ENCODE measurements at regions not wholly inside any gene's neighbourhood (a gene's known extent, or its start where the extent isn't known, plus 50 kb on each side); places are given as distances from the start of the nearest gene placed in this dataset.

DNA sequence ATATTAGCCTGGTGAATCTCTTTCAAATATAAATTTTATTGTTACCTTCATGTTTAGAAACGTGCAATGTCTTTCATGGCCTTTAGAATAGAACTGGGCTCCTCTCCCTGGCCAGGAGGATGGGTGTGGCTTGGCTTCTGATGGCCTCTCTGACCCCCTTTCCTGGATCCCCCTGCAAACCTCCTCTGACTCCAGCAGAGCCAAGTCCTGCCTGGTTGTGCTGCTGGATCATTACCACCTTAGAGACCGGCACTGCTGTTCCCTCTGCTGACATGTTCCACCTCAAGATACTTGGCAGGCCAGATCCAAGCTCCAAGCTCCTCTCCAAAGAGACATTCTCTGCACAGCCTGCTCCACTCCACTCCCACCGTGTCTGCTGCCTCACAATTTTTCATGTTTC, 823.8 kb upstream of the HS6ST1 start:
- no peak for DNase-seq
- H3K9ac ChIP-seq (ENCODE audit: low read length), result no peak overlapping the region
- H3F3A ChIP-seq (ENCODE audit: low read length, unreplicated experiment), result no peaks in the 10 kb centered on the region
- no peak for ATAC-seq
- ChIA-PET POLR2A (ENCODE audit: unreplicated experiment) (no interaction called here), CTCF (no interaction called here)
- BruUV-seq (replicated peaks), result no TSS peak
- no peak overlapping the region for H3K4me2 ChIP-seq (ENCODE audit: low read length)
- H3K4me3 ChIP-seq (ENCODE audit: low read length), result no peak overlapping the region
- intact Hi-C loops (cut with micrococcal nuclease), result no loop called here
- H3K27ac ChIP-seq (ENCODE audit: low read length), result no peak overlapping the region
- H3K9me3 ChIP-seq (ENCODE audit: low read length), result no peaks in the 10 kb centered on the region
- TF ChIP-seq, protein P1, sequence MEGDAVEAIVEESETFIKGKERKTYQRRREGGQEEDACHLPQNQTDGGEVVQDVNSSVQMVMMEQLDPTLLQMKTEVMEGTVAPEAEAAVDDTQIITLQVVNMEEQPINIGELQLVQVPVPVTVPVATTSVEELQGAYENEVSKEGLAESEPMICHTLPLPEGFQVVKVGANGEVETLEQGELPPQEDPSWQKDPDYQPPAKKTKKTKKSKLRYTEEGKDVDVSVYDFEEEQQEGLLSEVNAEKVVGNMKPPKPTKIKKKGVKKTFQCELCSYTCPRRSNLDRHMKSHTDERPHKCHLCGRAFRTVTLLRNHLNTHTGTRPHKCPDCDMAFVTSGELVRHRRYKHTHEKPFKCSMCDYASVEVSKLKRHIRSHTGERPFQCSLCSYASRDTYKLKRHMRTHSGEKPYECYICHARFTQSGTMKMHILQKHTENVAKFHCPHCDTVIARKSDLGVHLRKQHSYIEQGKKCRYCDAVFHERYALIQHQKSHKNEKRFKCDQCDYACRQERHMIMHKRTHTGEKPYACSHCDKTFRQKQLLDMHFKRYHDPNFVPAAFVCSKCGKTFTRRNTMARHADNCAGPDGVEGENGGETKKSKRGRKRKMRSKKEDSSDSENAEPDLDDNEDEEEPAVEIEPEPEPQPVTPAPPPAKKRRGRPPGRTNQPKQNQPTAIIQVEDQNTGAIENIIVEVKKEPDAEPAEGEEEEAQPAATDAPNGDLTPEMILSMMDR (conservative IDR thresholded peaks at IDR 0.05; ENCODE audit: low read depth, low read length), result no peak
- TF ChIP-seq EZH2phosphoT487 (IDR thresholded peaks at IDR 0.05; ENCODE audit: borderline replicate concordance, low read length), result no peak
- TF ChIP-seq EZH2 (IDR thresholded peaks at IDR 0.05; ENCODE audit: low read length, unreplicated experiment), result no peak
- no peaks in the 10 kb centered on the region for H3K4me1 ChIP-seq (ENCODE audit: insufficient read depth, low read length)
- no peaks in the 10 kb centered on the region for H3K79me2 ChIP-seq (ENCODE audit: low read length)
- no peaks in the 10 kb centered on the region for H3K9me2 ChIP-seq (replicated peaks; ENCODE audit: low read length)
- no peaks in the 10 kb centered on the region for H4K20me1 ChIP-seq (ENCODE audit: low read length)
- H3K36me3 ChIP-seq (ENCODE audit: low read depth, low read length), result no peaks in the 10 kb centered on the region
- no peaks in the 10 kb centered on the region for H3K27me3 ChIP-seq (ENCODE audit: low read length)
- no peak overlapping the region for H2AFZ ChIP-seq (ENCODE audit: low read length)

DNA sequence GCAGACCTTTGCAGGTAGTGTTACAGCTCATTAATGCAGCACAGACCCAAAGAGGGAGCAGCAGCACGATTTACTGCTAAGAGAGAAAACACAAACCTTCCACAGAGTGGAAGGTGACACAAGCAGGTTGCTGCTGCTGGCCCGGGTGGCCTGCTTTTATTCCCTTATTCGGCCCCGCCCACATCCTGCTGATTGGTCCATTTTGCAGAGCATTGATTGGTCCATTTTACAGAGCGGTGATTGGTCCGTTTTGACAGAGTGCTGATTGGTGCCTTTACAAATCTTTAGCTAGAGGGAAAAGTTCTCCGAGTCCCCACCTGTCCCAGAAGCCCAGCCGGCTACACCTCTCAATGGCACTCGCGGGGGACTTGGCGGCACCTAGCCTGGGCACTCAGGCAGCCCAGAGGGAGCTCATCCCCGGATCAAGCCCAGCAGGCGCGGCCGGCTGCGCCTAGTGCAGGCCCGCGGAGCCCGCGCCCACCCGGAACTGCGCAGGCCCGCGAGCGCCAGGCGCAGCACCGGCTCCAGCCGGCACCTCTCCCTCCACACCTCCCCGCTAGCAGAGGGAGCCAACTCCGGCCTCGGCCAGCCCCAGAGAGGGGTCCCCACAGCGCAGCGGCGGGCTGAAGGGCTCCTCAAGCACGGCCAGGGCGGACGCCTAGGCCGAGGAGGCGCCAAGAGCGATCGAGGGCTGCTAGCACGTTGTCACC, 825.6 kb upstream of the HS6ST1 start:
- POLR2A ChIA-PET (ENCODE audit: unreplicated experiment), result no interaction called here
- Histone ChIP-seq H3K36me3 (ENCODE audit: low read depth, low read length) (no peaks in the 10 kb centered on the region), H3K9me2 (replicated peaks; ENCODE audit: low read length) (no peaks in the 10 kb centered on the region), H3K79me2 (ENCODE audit: low read length) (no peaks in the 10 kb centered on the region), H4K20me1 (ENCODE audit: low read length) (no peaks in the 10 kb centered on the region), H3F3A (ENCODE audit: low read length, unreplicated experiment) (no peaks in the 10 kb centered on the region), H3K27me3 (ENCODE audit: low read length) (no peaks in the 10 kb centered on the region), H3K9me3 (ENCODE audit: low read length) (peaks cover 8% of the 10 kb centered on the region; the same call in 1 of the 2 replicates), H3K4me2 (ENCODE audit: low read length) (no peak overlapping the region), H3K4me3 (ENCODE audit: low read length) (no peak overlapping the region), H3K9ac (ENCODE audit: low read length) (no peak overlapping the region), H2AFZ (ENCODE audit: low read length) (no peak overlapping the region), H3K4me1 (ENCODE audit: insufficient read depth, low read length) (no peaks in the 10 kb centered on the region), H3K27ac (ENCODE audit: low read length) (no peak overlapping the region)
- intact Hi-C loops (cut with micrococcal nuclease), result no loop called here
- no TSS peak for BruUV-seq (replicated peaks)
- DNase-seq (no peak), ATAC-seq (no peak)
- no peak for TF ChIP-seq EZH2phosphoT487 (IDR thresholded peaks at IDR 0.05; ENCODE audit: borderline replicate concordance, low read length)
- TF ChIP-seq, protein P1 (conservative IDR thresholded peaks at IDR 0.05; ENCODE audit: low read depth, low read length), result no peak
- no peak for TF ChIP-seq EZH2 (IDR thresholded peaks at IDR 0.05; ENCODE audit: low read length, unreplicated experiment)
- CTCF ChIA-PET, result no interaction called here

DNA sequence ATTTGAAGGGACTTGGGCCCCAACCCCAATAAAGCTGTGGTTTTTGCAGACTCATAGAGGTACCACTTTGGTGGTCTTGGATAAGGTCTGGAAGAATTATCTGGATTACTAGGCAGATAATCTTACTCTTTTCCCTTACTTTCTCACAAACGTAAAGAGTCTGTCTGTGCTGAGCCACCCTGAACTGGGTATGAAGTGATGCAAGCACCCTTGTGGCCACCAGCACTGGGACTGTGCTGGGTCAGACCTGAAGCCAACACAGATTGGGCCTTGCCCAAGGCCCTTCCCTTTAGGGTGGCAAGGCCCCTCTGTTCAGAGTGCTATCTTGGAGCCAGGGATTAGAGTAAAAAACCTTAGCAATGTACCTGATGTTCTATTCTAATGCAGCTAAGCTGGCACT, 827.0 kb upstream of the RAB6C start:
- ChIA-PET POLR2A (ENCODE audit: unreplicated experiment) (no interaction called here), CTCF (no interaction called here)
- H3K36me3 ChIP-seq (ENCODE audit: low read depth, low read length), result no peaks in the 10 kb centered on the region
- DNase-seq, result no peak
- intact Hi-C loops (cut with micrococcal nuclease), result no loop called here
- TF ChIP-seq EZH2 (IDR thresholded peaks at IDR 0.05; ENCODE audit: low read length, unreplicated experiment), result no peak
- TF ChIP-seq EZH2phosphoT487 (IDR thresholded peaks at IDR 0.05; ENCODE audit: borderline replicate concordance, low read length), result no peak
- TF ChIP-seq, protein P1 (conservative IDR thresholded peaks at IDR 0.05; ENCODE audit: low read depth, low read length), result no peak
- H3K4me2 ChIP-seq (ENCODE audit: low read length), result no peak overlapping the region
- H3K4me3 ChIP-seq (ENCODE audit: low read length), result no peak overlapping the region
- ATAC-seq, result no peak
- no peak overlapping the region for H3K27ac ChIP-seq (ENCODE audit: low read length)
- peaks cover 8% of the 10 kb centered on the region; the same call in 1 of the 2 replicates for H3K9me3 ChIP-seq (ENCODE audit: low read length)
- no peaks in the 10 kb centered on the region for H4K20me1 ChIP-seq (ENCODE audit: low read length)
- BruUV-seq (replicated peaks), result no TSS peak
- no peak overlapping the region for H2AFZ ChIP-seq (ENCODE audit: low read length)
- H3K9me2 ChIP-seq (replicated peaks; ENCODE audit: low read length), result no peaks in the 10 kb centered on the region
- H3F3A ChIP-seq (ENCODE audit: low read length, unreplicated experiment), result no peaks in the 10 kb centered on the region
- no peaks in the 10 kb centered on the region for H3K4me1 ChIP-seq (ENCODE audit: insufficient read depth, low read length)
- H3K79me2 ChIP-seq (ENCODE audit: low read length), result no peaks in the 10 kb centered on the region
- H3K9ac ChIP-seq (ENCODE audit: low read length), result no peak overlapping the region
- H3K27me3 ChIP-seq (ENCODE audit: low read length), result no peaks in the 10 kb centered on the region
